OCI-LY7 (cell line): ENCODE measurements at regions not wholly inside any gene's neighbourhood (a gene's known extent, or its start where the extent isn't known, plus 50 kb on each side); places are given as distances from the start of the nearest gene placed in this dataset.
"Not testable (repeated sequence)": the region's sequence is repeated elsewhere in the genome, so short reads cannot be mapped to it uniquely, and the experiment has no call there.

ENCODE experiments used
- EZH2phosphoT487 ChIP-seq: fragments of 200-600 bp; sonication (generic); IDR thresholded peaks from 2 replicates; pipeline ENCODE4 v1.6.1; 2018; ENCODE audit warnings: low read depth, borderline replicate concordance, mild to moderate bottlenecking, mixed run types, antibody characterized with exemption, low read length, moderate library complexity, mixed read lengths
- TF ChIP-seq, protein P1 (sequence below): fragments of 200-600 bp; sonication (generic); conservative IDR thresholded peaks from 2 replicates; pipeline ENCODE4 v1.5.1; 2014; ENCODE audit warnings: mild to moderate bottlenecking, antibody characterized with exemption, low read length, moderate library complexity, mixed read lengths

GRCh38 chr3:53441-53840 is 143.1 kb upstream of the CHL1 start:
- TF ChIP-seq, protein P1, sequence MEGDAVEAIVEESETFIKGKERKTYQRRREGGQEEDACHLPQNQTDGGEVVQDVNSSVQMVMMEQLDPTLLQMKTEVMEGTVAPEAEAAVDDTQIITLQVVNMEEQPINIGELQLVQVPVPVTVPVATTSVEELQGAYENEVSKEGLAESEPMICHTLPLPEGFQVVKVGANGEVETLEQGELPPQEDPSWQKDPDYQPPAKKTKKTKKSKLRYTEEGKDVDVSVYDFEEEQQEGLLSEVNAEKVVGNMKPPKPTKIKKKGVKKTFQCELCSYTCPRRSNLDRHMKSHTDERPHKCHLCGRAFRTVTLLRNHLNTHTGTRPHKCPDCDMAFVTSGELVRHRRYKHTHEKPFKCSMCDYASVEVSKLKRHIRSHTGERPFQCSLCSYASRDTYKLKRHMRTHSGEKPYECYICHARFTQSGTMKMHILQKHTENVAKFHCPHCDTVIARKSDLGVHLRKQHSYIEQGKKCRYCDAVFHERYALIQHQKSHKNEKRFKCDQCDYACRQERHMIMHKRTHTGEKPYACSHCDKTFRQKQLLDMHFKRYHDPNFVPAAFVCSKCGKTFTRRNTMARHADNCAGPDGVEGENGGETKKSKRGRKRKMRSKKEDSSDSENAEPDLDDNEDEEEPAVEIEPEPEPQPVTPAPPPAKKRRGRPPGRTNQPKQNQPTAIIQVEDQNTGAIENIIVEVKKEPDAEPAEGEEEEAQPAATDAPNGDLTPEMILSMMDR = not testable (repeated sequence)
- TF ChIP-seq EZH2phosphoT487 = not testable (repeated sequence)
